B cell (primary cell): ENCODE measurements at regions not wholly inside any gene's neighbourhood (a gene's known extent, or its start where the extent isn't known, plus 50 kb on each side); places are given as distances from the start of the nearest gene placed in this dataset.

Experiments
- ATAC-seq: fragments of 200-7000 bp; cut with Tn5 transposase; one replicate; pipeline ENCODE4 v1.10.0; 2021; ENCODE audit warnings: low read depth, mild to moderate bottlenecking, moderate number of reproducible peaks, moderate library complexity
- CTCF ChIA-PET: fragments of 350-600 bp; sonication (Branson Sonifier 250); formaldehyde crosslinking; loops from one replicate; lab custom pipeline; 2021; ENCODE audit warnings: antibody characterized with exemption, inconsistent platforms; lab: Charles Lee
- POLR2A ChIA-PET: fragments of 350-600 bp; sonication (Branson Sonifier 250); formaldehyde crosslinking; loops from one replicate; lab custom pipeline; 2021; ENCODE audit warnings: antibody characterized with exemption; lab: Charles Lee
- DNase-seq: peaks from one replicate; pipeline ENCODE4 v3.0.0; 2013
- H2AFZ ChIP-seq: 2 replicates; pipeline ENCODE4 v1.6.1; 2012; ENCODE audit warnings: mild to moderate bottlenecking, low read depth, low read length; ENCODE audit not compliant: insufficient read depth, poor library complexity, severe bottlenecking
- H3K27ac ChIP-seq, 2 donors: 1 replicate in 1 of 2; 2 replicates in 1 of 2; pipeline ENCODE4 v1.5.1; 2012 to 2013; ENCODE audit warnings: low read length in 2 of 2, mild to moderate bottlenecking in 2 of 2, moderate library complexity in 1 of 2
- H3K27me3 ChIP-seq, 4 experiments: fragments of 200-600 bp in 1 of 4; sonication (generic) in 1 of 4; replicated peaks in 1 of 4; 1 replicate in 2 of 4; 2 replicates in 2 of 4; pipeline versions ENCODE4 v1.6.1 to v1.7.0; 2013 to 2016; ENCODE audit warnings: low read length in 3 of 4, mild to moderate bottlenecking in 2 of 4, mixed read lengths in 1 of 4, moderate library complexity in 1 of 4; ENCODE audit not compliant: insufficient read depth in 4 of 4, control insufficient read depth in 3 of 4; ENCODE audit errors: control extremely low read depth in 1 of 4
- H3K36me3 ChIP-seq, 2 experiments: replicated peaks in 1 of 2; 1 replicate in 1 of 2; 2 replicates in 1 of 2; pipeline versions ENCODE4 v1.6.1 to v1.7.1; 2013; ENCODE audit warnings: low read length in 1 of 2; ENCODE audit not compliant: insufficient read depth in 2 of 2, control insufficient read depth in 1 of 2; ENCODE audit errors: control extremely low read depth in 1 of 2, extremely low read depth in 1 of 2
- H3K4me1 ChIP-seq, 2 donors: fragments of 200-600 bp in 1 of 2; sonication (generic) in 1 of 2; 1 replicate in 1 of 2; 2 replicates in 1 of 2; pipeline versions ENCODE4 v1.5.1 to v1.6.1; 2013 to 2017; ENCODE audit warnings: low read length in 2 of 2; ENCODE audit not compliant: control insufficient read depth in 2 of 2, insufficient read depth in 2 of 2
- H3K4me2 ChIP-seq: replicated peaks from 2 replicates; pipeline ENCODE3; 2012; ENCODE audit warnings: mild to moderate bottlenecking, low read depth, low read length; ENCODE audit not compliant: poor library complexity, severe bottlenecking
- H3K4me3 ChIP-seq, 5 experiments: fragments of 200-600 bp in 1 of 5; sonication (generic) in 1 of 5; 1 replicate in 3 of 5; 2 replicates in 2 of 5; pipeline versions ENCODE4 v1.5.1 to v1.7.0; 2011 to 2016; ENCODE audit warnings: low read length in 4 of 5, mild to moderate bottlenecking in 4 of 5, low read depth in 2 of 5, control low read depth in 1 of 5, moderate library complexity in 1 of 5; ENCODE audit not compliant: insufficient read depth in 1 of 5; ENCODE audit errors: control extremely low read depth in 1 of 5, extremely low read depth in 1 of 5
- H3K79me2 ChIP-seq: fragments of 200-600 bp; sonication (generic); one replicate; pipeline ENCODE4 v1.6.0; 2016; ENCODE audit warnings: low read length; ENCODE audit not compliant: control insufficient read depth, insufficient read depth
- H3K9ac ChIP-seq: fragments of 200-600 bp; sonication (generic); 2 replicates; pipeline ENCODE4 v1.6.1; 2017; ENCODE audit warnings: mild to moderate bottlenecking, low read length, moderate library complexity
- H3K9me3 ChIP-seq, 3 donors: one replicate each; pipeline versions ENCODE4 v1.6.1 to v1.7.1; 2013; ENCODE audit warnings: low read length in 2 of 3; ENCODE audit not compliant: control insufficient read depth in 2 of 3, insufficient read depth in 1 of 3; ENCODE audit errors: control extremely low read depth in 1 of 3
- H4K20me1 ChIP-seq: 2 replicates; pipeline ENCODE4 v1.6.0; 2012; ENCODE audit warnings: mild to moderate bottlenecking, low read length; ENCODE audit not compliant: insufficient read depth, control insufficient read depth, poor library complexity, severe bottlenecking
- H3K27ac Mint-ChIP-seq: one replicate; pipeline ENCODE4 v1.8.0; 2021; ENCODE audit warnings: mixed read lengths
- H3K27me3 Mint-ChIP-seq: one replicate; pipeline ENCODE4 v1.8.0; 2021; ENCODE audit warnings: mixed read lengths
- H3K4me1 Mint-ChIP-seq: one replicate; pipeline ENCODE4 v1.8.0; 2021; ENCODE audit warnings: mixed read lengths
- H3K4me3 Mint-ChIP-seq: one replicate; pipeline ENCODE4 v1.8.0; 2021; ENCODE audit warnings: mixed read lengths
- H3K9me3 Mint-ChIP-seq: one replicate; pipeline ENCODE4 v1.8.0; 2022; ENCODE audit warnings: mixed read lengths; ENCODE audit not compliant: insufficient read depth
- EZH2 ChIP-seq: IDR thresholded peaks from 2 replicates; pipeline ENCODE4 v1.6.1; 2012; ENCODE audit warnings: borderline replicate concordance, low read depth, mild to moderate bottlenecking, moderate library complexity, low read length; ENCODE audit not compliant: insufficient read depth, poor library complexity, severe bottlenecking
- WGBS: methylation state at CpG from one replicate; pipeline ENCODE4 v1.1.5; 2013; ENCODE audit warnings: missing lambda C conversion rate; ENCODE audit not compliant: insufficient coverage; 5-methylcytosine and 5-hydroxymethylcytosine counted together
- intact Hi-C: fragments of 100-400 bp; cut with micrococcal nuclease; formaldehyde crosslinking; loops from one replicate; pipeline ENCODE4 v1.10.0; 2022
- TF ChIP-seq, protein P1 (sequence below): fragments of 200-600 bp; IDR thresholded peaks from one replicate; pipeline ENCODE4 v1.8.0; 2022; ENCODE audit warnings: antibody characterized with exemption, mild to moderate bottlenecking

DNA sequence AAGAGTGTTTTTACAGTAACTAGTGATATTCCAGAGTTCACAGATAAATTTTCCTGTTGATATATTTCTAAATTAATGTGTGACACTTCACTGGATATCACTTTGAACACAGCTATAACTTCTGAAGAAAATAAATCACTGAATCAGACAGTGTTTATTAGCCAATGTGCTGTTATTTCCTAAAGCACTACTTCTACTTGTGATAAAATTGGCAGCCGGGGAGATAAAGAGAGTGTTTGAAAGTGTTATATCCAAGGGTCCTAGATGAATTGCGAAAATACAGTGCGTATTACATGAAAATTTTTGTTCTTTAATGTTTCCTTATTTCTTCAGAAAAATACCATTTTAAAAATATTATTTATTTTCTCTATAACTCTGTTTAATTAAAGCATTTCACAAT, 417.5 kb upstream of the ARGLU1 start:
- Histone ChIP-seq H3K4me3 (no peak overlapping the region), H3K9me3 (no peaks in the 10 kb centered on the region), H3K9ac (no peak overlapping the region), H3K4me2 (no peak overlapping the region), H3K79me2 (no peaks in the 10 kb centered on the region), H3K27me3 (no peaks in the 10 kb centered on the region), H2AFZ (no peak overlapping the region), H3K36me3 (no peaks in the 10 kb centered on the region), H4K20me1 (no peaks in the 10 kb centered on the region), H3K4me1 (no peaks in the 10 kb centered on the region), H3K27ac (no peak overlapping the region)
- H3K4me1 Mint-ChIP-seq: no peaks in the 10 kb centered on the region
- H3K27me3 Mint-ChIP-seq: no peaks in the 10 kb centered on the region
- ATAC-seq (no peak), DNase-seq (no peak)
- POLR2A ChIA-PET: no interaction called here
- H3K27ac Mint-ChIP-seq: no peak overlapping the region
- intact Hi-C loops: no loop called here
- CTCF ChIA-PET: no interaction called here
- H3K4me3 Mint-ChIP-seq: no peak overlapping the region
- TF ChIP-seq EZH2: no peak
- TF ChIP-seq, protein P1, sequence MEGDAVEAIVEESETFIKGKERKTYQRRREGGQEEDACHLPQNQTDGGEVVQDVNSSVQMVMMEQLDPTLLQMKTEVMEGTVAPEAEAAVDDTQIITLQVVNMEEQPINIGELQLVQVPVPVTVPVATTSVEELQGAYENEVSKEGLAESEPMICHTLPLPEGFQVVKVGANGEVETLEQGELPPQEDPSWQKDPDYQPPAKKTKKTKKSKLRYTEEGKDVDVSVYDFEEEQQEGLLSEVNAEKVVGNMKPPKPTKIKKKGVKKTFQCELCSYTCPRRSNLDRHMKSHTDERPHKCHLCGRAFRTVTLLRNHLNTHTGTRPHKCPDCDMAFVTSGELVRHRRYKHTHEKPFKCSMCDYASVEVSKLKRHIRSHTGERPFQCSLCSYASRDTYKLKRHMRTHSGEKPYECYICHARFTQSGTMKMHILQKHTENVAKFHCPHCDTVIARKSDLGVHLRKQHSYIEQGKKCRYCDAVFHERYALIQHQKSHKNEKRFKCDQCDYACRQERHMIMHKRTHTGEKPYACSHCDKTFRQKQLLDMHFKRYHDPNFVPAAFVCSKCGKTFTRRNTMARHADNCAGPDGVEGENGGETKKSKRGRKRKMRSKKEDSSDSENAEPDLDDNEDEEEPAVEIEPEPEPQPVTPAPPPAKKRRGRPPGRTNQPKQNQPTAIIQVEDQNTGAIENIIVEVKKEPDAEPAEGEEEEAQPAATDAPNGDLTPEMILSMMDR: no peak
- whole genome bisulfite sequencing: no CpG with 5 or more reads among the region's 3 CpGs
- H3K9me3 Mint-ChIP-seq: peaks cover 3% of the 10 kb centered on the region

DNA sequence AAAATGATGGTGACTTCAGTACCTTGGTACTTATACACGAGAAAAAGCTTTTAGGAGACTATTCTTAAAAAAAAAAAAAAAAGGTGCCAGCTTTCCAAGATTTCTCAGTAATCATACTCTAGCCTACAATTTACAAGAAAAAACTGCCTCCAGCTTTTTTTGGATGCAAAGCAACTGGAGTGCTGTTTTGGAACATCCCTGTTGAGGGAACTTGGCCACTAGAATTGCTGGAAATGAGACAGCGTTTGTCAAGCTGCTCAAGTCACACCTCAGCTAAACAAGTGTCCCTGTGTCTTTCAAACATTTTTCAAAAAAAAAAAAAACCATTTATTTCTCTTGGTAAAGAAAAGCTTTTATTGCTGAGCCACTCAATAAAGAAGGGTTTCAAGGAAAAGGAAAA, 413.1 kb upstream of the ARGLU1 start:
- no peaks in the 10 kb centered on the region for H3K27me3 ChIP-seq
- ATAC-seq (no peak), DNase-seq (no peak)
- CTCF ChIA-PET: no interaction called here
- H3K36me3 ChIP-seq: no peaks in the 10 kb centered on the region
- no peak overlapping the region for H3K4me3 ChIP-seq
- no peak overlapping the region for H3K27ac ChIP-seq
- Mint-ChIP-seq H3K27me3 (no peaks in the 10 kb centered on the region), H3K4me3 (no peak overlapping the region), H3K27ac (no peak overlapping the region), H3K4me1 (no peaks in the 10 kb centered on the region), H3K9me3 (no peaks in the 10 kb centered on the region)
- H3K9me3 ChIP-seq: no peaks in the 10 kb centered on the region
- TF ChIP-seq, protein P1: no peak
- TF ChIP-seq EZH2: no peak
- no peaks in the 10 kb centered on the region for H3K79me2 ChIP-seq
- H2AFZ ChIP-seq: no peak overlapping the region
- no peaks in the 10 kb centered on the region for H3K4me1 ChIP-seq
- H3K4me2 ChIP-seq: no peak overlapping the region
- POLR2A ChIA-PET: no interaction called here
- H4K20me1 ChIP-seq: no peaks in the 10 kb centered on the region
- H3K9ac ChIP-seq: no peak overlapping the region
- WGBS: no CpG with 5 or more reads among the region's 2 CpGs
- intact Hi-C loops: no loop called here
